ENCODE measurements at regions not wholly inside any gene's neighbourhood (a gene's known extent, or its start where the extent isn't known, plus 50 kb on each side); places are given as distances from the start of the nearest gene placed in this dataset.

- no peak for ATAC-seq
- Mint-ChIP-seq H3K36me3 (no peaks in the 10 kb centered on the region), H3K4me1 (ENCODE audit: low read depth in 2 of 2) (no peaks in the 10 kb centered on the region), H3K27me3 (no peaks in the 10 kb centered on the region), H3K27ac (no peak overlapping the region), H3K9me3 (no peaks in the 10 kb centered on the region), H3K4me3 (no peak overlapping the region)
- DNase-seq (ENCODE audit: low spot score), result no peak
These were observed 57.6 kb downstream of the TENT5A start for GRCh38 chr6:81694855-81695254.

GRCh38 chr6:81694207-81694606 lies 58.3 kb downstream of the TENT5A start:
- H3K4me1 Mint-ChIP-seq (ENCODE audit: low read depth in 2 of 2), result no peaks in the 10 kb centered on the region
- no peak overlapping the region for H3K27ac Mint-ChIP-seq
- H3K4me3 Mint-ChIP-seq, result no peak overlapping the region
- H3K27me3 Mint-ChIP-seq, result no peaks in the 10 kb centered on the region
- DNase-seq (ENCODE audit: low spot score), result no peak
- no peaks in the 10 kb centered on the region for H3K9me3 Mint-ChIP-seq
- no peaks in the 10 kb centered on the region for H3K36me3 Mint-ChIP-seq
- ATAC-seq, result no peak

GRCh38 chr6:81693266-81693665 lies 59.2 kb downstream of the TENT5A start:
- Mint-ChIP-seq H3K27me3 (no peaks in the 10 kb centered on the region), H3K4me3 (no peak overlapping the region), H3K27ac (no peak overlapping the region), H3K36me3 (no peaks in the 10 kb centered on the region), H3K9me3 (no peaks in the 10 kb centered on the region), H3K4me1 (ENCODE audit: low read depth in 2 of 2) (no peaks in the 10 kb centered on the region)
- DNase-seq (ENCODE audit: low spot score) (no peak), ATAC-seq (no peak)

- no peak for ATAC-seq
These were observed 62.4 kb downstream of the TENT5A start for GRCh38 chr6:81690073-81690472.

GRCh38 chr6:81689580-81689979 lies 62.9 kb downstream of the TENT5A start:
- Mint-ChIP-seq H3K27me3 (no peaks in the 10 kb centered on the region), H3K4me3 (no peak overlapping the region), H3K27ac (no peak overlapping the region), H3K36me3 (no peaks in the 10 kb centered on the region), H3K4me1 (ENCODE audit: low read depth in 2 of 2) (no peaks in the 10 kb centered on the region), H3K9me3 (no peaks in the 10 kb centered on the region)
- ATAC-seq (no peak), DNase-seq (ENCODE audit: low spot score) (no peak)

More at GRCh38 chr6:81690073-81690472, 62.4 kb downstream of the TENT5A start:
- Mint-ChIP-seq H3K36me3 (no peaks in the 10 kb centered on the region), H3K4me3 (no peak overlapping the region), H3K27me3 (no peaks in the 10 kb centered on the region), H3K9me3 (no peaks in the 10 kb centered on the region), H3K4me1 (ENCODE audit: low read depth in 2 of 2) (no peaks in the 10 kb centered on the region), H3K27ac (no peak overlapping the region)
- DNase-seq (ENCODE audit: low spot score), result no peak

GRCh38 chr6:81683912-81684311 lies 68.6 kb downstream of the TENT5A start:
- Mint-ChIP-seq H3K36me3 (no peaks in the 10 kb centered on the region), H3K27ac (no peak overlapping the region), H3K4me1 (ENCODE audit: low read depth in 2 of 2) (no peaks in the 10 kb centered on the region), H3K4me3 (no peak overlapping the region), H3K9me3 (no peaks in the 10 kb centered on the region), H3K27me3 (no peaks in the 10 kb centered on the region)
- ATAC-seq (no peak), DNase-seq (ENCODE audit: low spot score) (no peak)

GRCh38 chr6:81682858-81683620 lies 69.4 kb downstream of the TENT5A start:
- Mint-ChIP-seq H3K9me3 (no peaks in the 10 kb centered on the region), H3K4me3 (no peak overlapping the region), H3K27me3 (no peaks in the 10 kb centered on the region), H3K27ac (no peak overlapping the region), H3K36me3 (no peaks in the 10 kb centered on the region), H3K4me1 (ENCODE audit: low read depth in 2 of 2) (no peaks in the 10 kb centered on the region)
- no peak for ATAC-seq
- no peak for DNase-seq (ENCODE audit: low spot score)

GRCh38 chr6:81682235-81682795 lies 70.2 kb downstream of the TENT5A start:
- Mint-ChIP-seq H3K4me3 (no peak overlapping the region), H3K9me3 (no peaks in the 10 kb centered on the region), H3K27me3 (no peaks in the 10 kb centered on the region), H3K4me1 (ENCODE audit: low read depth in 2 of 2) (no peaks in the 10 kb centered on the region), H3K36me3 (no peaks in the 10 kb centered on the region), H3K27ac (no peak overlapping the region)
- ATAC-seq, result no peak
- no peak for DNase-seq (ENCODE audit: low spot score)

GRCh38 chr6:81669445-81669844 lies 83.0 kb downstream of the TENT5A start:
- H3K27me3 Mint-ChIP-seq, result no peaks in the 10 kb centered on the region

GRCh38 chr6:81668615-81669047 lies 83.8 kb downstream of the TENT5A start:
- Mint-ChIP-seq H3K4me3 (no peak overlapping the region), H3K27me3 (no peaks in the 10 kb centered on the region), H3K9me3 (peaks cover 5% of the 10 kb centered on the region), H3K36me3 (no peaks in the 10 kb centered on the region), H3K27ac (no peak overlapping the region), H3K4me1 (ENCODE audit: low read depth in 2 of 2) (no peaks in the 10 kb centered on the region)
- DNase-seq (ENCODE audit: low spot score) (no peak), ATAC-seq (no peak)

More at GRCh38 chr6:81669445-81669844, 83.0 kb downstream of the TENT5A start:
- no peak overlapping the region for H3K4me3 Mint-ChIP-seq
- no peak overlapping the region for H3K27ac Mint-ChIP-seq
- peaks cover 5% of the 10 kb centered on the region for H3K9me3 Mint-ChIP-seq
- no peak for DNase-seq (ENCODE audit: low spot score)
- no peak for ATAC-seq
- no peaks in the 10 kb centered on the region for H3K4me1 Mint-ChIP-seq (ENCODE audit: low read depth in 2 of 2)
- peaks cover under 1% of the 10 kb centered on the region for H3K36me3 Mint-ChIP-seq

- DNase-seq (ENCODE audit: low spot score) (no peak), ATAC-seq (no peak)
- no peaks in the 10 kb centered on the region for H3K4me1 Mint-ChIP-seq (ENCODE audit: low read depth in 2 of 2)
- H3K27ac Mint-ChIP-seq, result no peak overlapping the region
- no peak overlapping the region for H3K4me3 Mint-ChIP-seq
- no peaks in the 10 kb centered on the region for H3K36me3 Mint-ChIP-seq
- peaks cover 5% of the 10 kb centered on the region for H3K9me3 Mint-ChIP-seq
- no peaks in the 10 kb centered on the region for H3K27me3 Mint-ChIP-seq
These were observed 86.0 kb downstream of the TENT5A start for GRCh38 chr6:81666481-81666880.

- H3K4me1 Mint-ChIP-seq (ENCODE audit: low read depth in 2 of 2), result no peaks in the 10 kb centered on the region
- ATAC-seq, result no peak
These were observed 96.2 kb downstream of the TENT5A start for GRCh38 chr6:81656231-81656630.

GRCh38 chr6:81655696-81656095 lies 96.8 kb downstream of the TENT5A start:
- H3K4me1 Mint-ChIP-seq (ENCODE audit: low read depth in 2 of 2), result no peaks in the 10 kb centered on the region
- no peaks in the 10 kb centered on the region for H3K27me3 Mint-ChIP-seq
- H3K36me3 Mint-ChIP-seq, result no peaks in the 10 kb centered on the region
- H3K9me3 Mint-ChIP-seq, result peaks cover 3% of the 10 kb centered on the region
- DNase-seq (ENCODE audit: low spot score) (no peak), ATAC-seq (no peak)
- H3K4me3 Mint-ChIP-seq, result no peak overlapping the region
- H3K27ac Mint-ChIP-seq, result no peak overlapping the region

More at GRCh38 chr6:81656231-81656630, 96.2 kb downstream of the TENT5A start:
- H3K27me3 Mint-ChIP-seq, result no peaks in the 10 kb centered on the region
- no peak overlapping the region for H3K4me3 Mint-ChIP-seq
- no peaks in the 10 kb centered on the region for H3K36me3 Mint-ChIP-seq
- no peak for DNase-seq (ENCODE audit: low spot score)
- H3K27ac Mint-ChIP-seq, result no peak overlapping the region
- peaks cover 3% of the 10 kb centered on the region for H3K9me3 Mint-ChIP-seq

- H3K36me3 Mint-ChIP-seq, result no peaks in the 10 kb centered on the region
- H3K4me1 Mint-ChIP-seq (ENCODE audit: low read depth in 2 of 2), result no peaks in the 10 kb centered on the region
- no peak for ATAC-seq
- peaks cover 13% of the 10 kb centered on the region for H3K9me3 Mint-ChIP-seq
- H3K4me3 Mint-ChIP-seq, result no peak overlapping the region
- no peak for DNase-seq (ENCODE audit: low spot score)
- H3K27ac Mint-ChIP-seq, result no peak overlapping the region
- H3K27me3 Mint-ChIP-seq, result no peaks in the 10 kb centered on the region
These were observed 104.0 kb downstream of the TENT5A start for GRCh38 chr6:81648502-81648901.
